H1 (cell line): ENCODE measurements at regions not wholly inside any gene's neighbourhood (a gene's known extent, or its start where the extent isn't known, plus 50 kb on each side); places are given as distances from the start of the nearest gene placed in this dataset.

Experiments used
- CTCF ChIA-PET: fragments of 300-600 bp; sonication (Branson Sonifier 250); formaldehyde crosslinking; loops from one replicate; lab custom pipeline; 2021; ENCODE audit not compliant: partially characterized antibody; lab: Charles Lee
- POLR2A ChIA-PET: fragments of 300-600 bp; sonication (Branson Sonifier 250); formaldehyde crosslinking; loops from one replicate; lab custom pipeline; 2021; ENCODE audit warnings: inconsistent platforms; ENCODE audit not compliant: partially characterized antibody; lab: Charles Lee
- DNase-seq, 2 experiments: peaks; one replicate each; pipeline versions ENCODE4 v3.0.0 to v3.0.0-alpha.2; 2010 to 2022; ENCODE audit warnings: low spot score in 2 of 2, low read depth in 1 of 2, mixed read lengths in 1 of 2
- FAIRE-seq: peaks from 2 replicates; lab custom pipeline; 2011; peaks lifted over from hg19 to GRCh38; lab: Jason Lieb, UNC
- H2AFZ ChIP-seq: 2 replicates; pipeline ENCODE4 v1.8.1; 2012; ENCODE audit warnings: low read length, inconsistent platforms
- H2AK5ac ChIP-seq: 2 replicates; pipeline ENCODE4 v1.6.1; 2013; ENCODE audit warnings: low read depth, low read length
- H2BK120ac ChIP-seq: replicated peaks from 2 replicates; pipeline ENCODE3; 2013; ENCODE audit warnings: low read depth, low read length, inconsistent platforms
- H2BK12ac ChIP-seq: 2 replicates; pipeline ENCODE4 v1.6.1; 2013; ENCODE audit warnings: low read depth, low read length
- H2BK15ac ChIP-seq: 2 replicates; pipeline ENCODE4 v1.6.1; 2013; ENCODE audit warnings: low read length
- H2BK20ac ChIP-seq: 2 replicates; pipeline ENCODE4 v1.6.1; 2013; ENCODE audit warnings: low read length
- H2BK5ac ChIP-seq: 2 replicates; pipeline ENCODE4 v1.6.1; 2013; ENCODE audit warnings: low read depth, low read length
- H3K14ac ChIP-seq: 2 replicates; pipeline ENCODE4 v1.6.1; 2013; ENCODE audit warnings: inconsistent platforms; ENCODE audit not compliant: insufficient read length
- H3K18ac ChIP-seq: 2 replicates; pipeline ENCODE4 v1.6.1; 2013; ENCODE audit warnings: low read length; ENCODE audit errors: extremely low read depth
- H3K23ac ChIP-seq: 2 replicates; pipeline ENCODE4 v1.6.1; 2013; ENCODE audit warnings: inconsistent platforms; ENCODE audit not compliant: insufficient read length
- H3K23me2 ChIP-seq: 2 replicates; pipeline ENCODE4 v1.6.1; 2013; ENCODE audit warnings: low read depth, low read length
- H3K27ac ChIP-seq: 2 replicates; pipeline ENCODE4 v1.6.1; 2011; ENCODE audit warnings: low read depth, low read length, inconsistent platforms
- H3K27me3 ChIP-seq, 4 experiments: replicated peaks in 1 of 4; 1 replicate in 1 of 4; 2 replicates in 3 of 4; pipeline versions ENCODE4 v1.6.1 to v1.8.1; 2011 to 2013; ENCODE audit warnings: low read length in 3 of 4, mild to moderate bottlenecking in 3 of 4, inconsistent platforms in 2 of 4, mixed read lengths in 2 of 4, moderate library complexity in 1 of 4; ENCODE audit not compliant: control insufficient read depth in 3 of 4, insufficient read depth in 3 of 4; ENCODE audit errors: extremely low read depth in 1 of 4
- H3K36me3 ChIP-seq, 4 experiments: 2 replicates each; pipeline versions ENCODE4 v1.6.1 to v1.8.1; 2011 to 2013; ENCODE audit warnings: mild to moderate bottlenecking in 4 of 4, low read length in 3 of 4, moderate library complexity in 2 of 4, control low read depth in 1 of 4, inconsistent platforms in 1 of 4; ENCODE audit not compliant: insufficient read depth in 4 of 4, control insufficient read depth in 2 of 4
- H3K4ac ChIP-seq: replicated peaks from 2 replicates; pipeline ENCODE3; 2013; ENCODE audit warnings: low read length, low read depth, mixed read lengths, inconsistent platforms; ENCODE audit not compliant: insufficient read length
- H3K4me1 ChIP-seq, 4 experiments: replicated peaks in 1 of 4; 1 replicate in 1 of 4; 2 replicates in 3 of 4; pipeline versions ENCODE4 v1.6.1 to v1.8.1; 2011 to 2013; ENCODE audit warnings: low read length in 3 of 4, inconsistent platforms in 2 of 4, mixed read lengths in 1 of 4; ENCODE audit not compliant: insufficient read depth in 4 of 4, control insufficient read depth in 3 of 4
- H3K4me2 ChIP-seq, 2 experiments: 2 replicates each; pipeline versions ENCODE4 v1.6.1 to v1.8.1; 2011 to 2013; ENCODE audit warnings: low read depth in 2 of 2, low read length in 2 of 2, control low read depth in 1 of 2, inconsistent platforms in 1 of 2, mild to moderate bottlenecking in 1 of 2; ENCODE audit not compliant: insufficient read depth in 1 of 2
- H3K4me3 ChIP-seq, 4 experiments: fragments of 200-600, 300-600 bp in 1 of 4; sonication (generic), shearing (Covaris generic), sonication (Bioruptor Twin) in 1 of 4; 2 replicates each; pipeline versions ENCODE4 v1.5.1 to v1.8.1; 2011 to 2016; ENCODE audit warnings: low read length in 4 of 4, low read depth in 3 of 4, control low read depth in 2 of 4, inconsistent platforms in 2 of 4, mild to moderate bottlenecking in 2 of 4, mixed read lengths in 1 of 4, moderate library complexity in 1 of 4; ENCODE audit not compliant: insufficient read depth in 2 of 4; ENCODE audit errors: extremely low read depth in 1 of 4
- H3K56ac ChIP-seq: replicated peaks from 2 replicates; pipeline ENCODE3; 2013; ENCODE audit warnings: low read depth, mild to moderate bottlenecking, mixed read lengths, low read length, inconsistent platforms; ENCODE audit not compliant: insufficient read length
- H3K79me1 ChIP-seq: 2 replicates; pipeline ENCODE4 v1.6.1; 2013; ENCODE audit warnings: low read depth, low read length, control low read depth
- H3K79me2 ChIP-seq, 2 experiments: 2 replicates each; pipeline versions ENCODE4 v1.6.1 to v1.8.1; 2012 to 2013; ENCODE audit warnings: low read length in 2 of 2, mild to moderate bottlenecking in 2 of 2, inconsistent platforms in 1 of 2; ENCODE audit not compliant: insufficient read depth in 2 of 2, control insufficient read depth in 1 of 2
- H3K9ac ChIP-seq, 4 experiments: replicated peaks in 1 of 4; 1 replicate in 1 of 4; 2 replicates in 3 of 4; pipeline versions ENCODE4 v1.6.1 to v1.8.1; 2011 to 2013; ENCODE audit warnings: low read depth in 3 of 4, low read length in 3 of 4, control low read depth in 2 of 4, mild to moderate bottlenecking in 2 of 4, moderate library complexity in 2 of 4, inconsistent platforms in 1 of 4; ENCODE audit errors: extremely low read depth in 1 of 4
- H3K9me3 ChIP-seq, 2 experiments: 2 replicates each; pipeline versions ENCODE4 v1.6.1 to v1.8.1; 2012 to 2013; ENCODE audit warnings: mild to moderate bottlenecking in 2 of 2, moderate library complexity in 2 of 2, control low read depth in 1 of 2, inconsistent platforms in 1 of 2, low read depth in 1 of 2, low read length in 1 of 2, mixed read lengths in 1 of 2; ENCODE audit not compliant: insufficient read depth in 2 of 2
- H4K20me1 ChIP-seq, 2 experiments: replicated peaks in 1 of 2; 2 replicates each; pipeline versions ENCODE3 to v1.8.1; 2011 to 2013; ENCODE audit warnings: inconsistent platforms in 2 of 2, low read length in 2 of 2, mild to moderate bottlenecking in 1 of 2; ENCODE audit not compliant: insufficient read depth in 2 of 2, control insufficient read depth in 1 of 2
- H4K5ac ChIP-seq: 2 replicates; pipeline ENCODE4 v1.6.1; 2013; ENCODE audit warnings: low read length, low read depth, mixed read lengths, inconsistent platforms; ENCODE audit not compliant: insufficient read length
- H4K8ac ChIP-seq: 2 replicates; pipeline ENCODE4 v1.8.0; 2013; ENCODE audit warnings: mild to moderate bottlenecking, moderate library complexity, low read length, inconsistent platforms; ENCODE audit not compliant: insufficient read depth; ENCODE audit errors: extremely low read depth
- H4K91ac ChIP-seq: replicated peaks from 2 replicates; pipeline ENCODE3; 2013; ENCODE audit warnings: low read length, mixed read lengths, inconsistent platforms; ENCODE audit not compliant: insufficient read length
- CTCF ChIP-seq, 3 experiments: IDR thresholded peaks; 1 replicate in 2 of 3; 2 replicates in 1 of 3; pipeline versions ENCODE4 v1.5.1 to v1.6.1; 2011; ENCODE audit warnings: low read length in 3 of 3, mild to moderate bottlenecking in 3 of 3, inconsistent platforms in 2 of 3, low read depth in 1 of 3, moderate library complexity in 1 of 3; ENCODE audit not compliant: insufficient read depth in 1 of 3; ENCODE audit errors: control extremely low read depth in 1 of 3
- EP300 ChIP-seq, 2 experiments: IDR thresholded peaks; 1 replicate in 1 of 2; 2 replicates in 1 of 2; pipeline ENCODE4 v1.6.1; 2011 to 2012; ENCODE audit warnings: low read depth in 2 of 2, low read length in 2 of 2, mild to moderate bottlenecking in 2 of 2, borderline replicate concordance in 1 of 2, inconsistent platforms in 1 of 2, moderate library complexity in 1 of 2
- WGBS, 2 experiments: shearing (Covaris generic) in 1 of 2; methylation state at CpG; one replicate each; pipeline versions ENCODE4 v1.1.6 to v1.1.7; 2013 to 2015; ENCODE audit warnings: low lambda C conversion rate in 2 of 2, mixed read lengths in 2 of 2, inconsistent platforms in 1 of 2, low coverage in 1 of 2, missing lambda C conversion rate in 1 of 2; ENCODE audit not compliant: insufficient replicate concordance in 2 of 2, insufficient coverage in 1 of 2, insufficient read length in 1 of 2; ENCODE audit errors: extremely low coverage in 1 of 2, missing lambda C conversion rate in 1 of 2; 5-methylcytosine and 5-hydroxymethylcytosine counted together
- TF ChIP-seq, protein P1 (sequence below): IDR thresholded peaks from 2 replicates; pipeline ENCODE4 v1.6.1; 2011; ENCODE audit warnings: low read depth, mild to moderate bottlenecking, low read length; ENCODE audit not compliant: insufficient read depth
- TF ChIP-seq, protein P2 (sequence below): IDR thresholded peaks from 2 replicates; pipeline ENCODE4 v1.6.1; 2012; ENCODE audit warnings: inconsistent platforms

DNA sequence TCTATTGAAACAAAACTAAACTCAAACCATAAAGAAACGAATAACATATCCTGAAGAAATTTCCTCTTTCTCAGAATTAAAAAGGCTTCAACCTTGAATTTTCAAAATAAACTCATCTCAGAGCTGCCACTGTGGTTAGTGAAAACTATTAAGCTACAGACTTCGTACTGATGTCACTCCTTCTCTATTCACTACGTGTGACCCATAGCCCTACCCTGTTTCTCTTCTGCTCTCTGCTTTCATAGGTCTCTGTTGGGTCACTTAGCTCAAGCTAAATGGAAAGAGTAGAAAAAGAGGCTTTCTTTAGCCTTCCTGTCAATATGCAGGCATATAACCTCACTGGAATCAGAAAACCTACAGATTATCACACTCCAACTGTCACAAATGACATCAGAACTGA is 126.6 kb upstream of the MME start:
- WGBS, 2 experiments = 84% methylated on average over 3 of the region's 3 CpGs; no CpG with 5 or more reads in 1 of the 2 experiments
- FAIRE-seq = no peak
- TF ChIP-seq, protein P1, sequence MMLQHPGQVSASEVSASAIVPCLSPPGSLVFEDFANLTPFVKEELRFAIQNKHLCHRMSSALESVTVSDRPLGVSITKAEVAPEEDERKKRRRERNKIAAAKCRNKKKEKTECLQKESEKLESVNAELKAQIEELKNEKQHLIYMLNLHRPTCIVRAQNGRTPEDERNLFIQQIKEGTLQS = no peak
- TF ChIP-seq EP300 (IDR thresholded peaks at IDR 0.05; ENCODE audit: borderline replicate concordance in 1 of 2, low read depth in 2 of 2, low read length in 2 of 2) (no peak), CTCF (IDR thresholded peaks at IDR 0.05; ENCODE audit: control extremely low read depth in 1 of 3, insufficient read depth in 1 of 3, low read depth in 1 of 3, low read length in 3 of 3) (no peak)
- TF ChIP-seq, protein P2, sequence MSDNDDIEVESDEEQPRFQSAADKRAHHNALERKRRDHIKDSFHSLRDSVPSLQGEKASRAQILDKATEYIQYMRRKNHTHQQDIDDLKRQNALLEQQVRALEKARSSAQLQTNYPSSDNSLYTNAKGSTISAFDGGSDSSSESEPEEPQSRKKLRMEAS = no peak

More for the DNA sequence above, 126.6 kb upstream of the MME start:
- H2BK12ac ChIP-seq = no peak overlapping the region
- H3K27me3 ChIP-seq = no peaks in the 10 kb centered on the region
- H3K18ac ChIP-seq = no peak overlapping the region
- ChIA-PET POLR2A (no interaction called here), CTCF (interaction anchor here (0.7 to 3.4 kb wide), 11 partner anchors 9 to 1507 kb away, joined by 3 to 37 read pairs (median 3); no protein-coding TSS in a partner anchor)
- H2BK15ac ChIP-seq = no peak overlapping the region
- no peak overlapping the region for H3K4ac ChIP-seq
- no peak overlapping the region for H2AK5ac ChIP-seq
- H3K9ac ChIP-seq = no peak overlapping the region
- no peak overlapping the region for H3K27ac ChIP-seq
- no peak overlapping the region for H2BK120ac ChIP-seq
- no peaks in the 10 kb centered on the region for H3K79me1 ChIP-seq
- no peak overlapping the region for H2AFZ ChIP-seq
- H3K4me1 ChIP-seq = no peaks in the 10 kb centered on the region
- H3K23me2 ChIP-seq = no peaks in the 10 kb centered on the region
- no peaks in the 10 kb centered on the region for H3K9me3 ChIP-seq
- H3K23ac ChIP-seq = no peak overlapping the region
- DNase-seq = no peak
- H4K8ac ChIP-seq = no peak overlapping the region
- H3K4me3 ChIP-seq = no peak overlapping the region
- H3K14ac ChIP-seq = no peak overlapping the region
- no peak overlapping the region for H3K4me2 ChIP-seq
- no peak overlapping the region for H4K5ac ChIP-seq
- no peaks in the 10 kb centered on the region for H4K20me1 ChIP-seq
- no peaks in the 10 kb centered on the region for H3K36me3 ChIP-seq
- H2BK20ac ChIP-seq = no peak overlapping the region
- no peaks in the 10 kb centered on the region for H3K79me2 ChIP-seq
- H3K56ac ChIP-seq = no peak overlapping the region
- H4K91ac ChIP-seq = no peak overlapping the region
- H2BK5ac ChIP-seq = no peak overlapping the region
